OCI-LY1 (cell line): ENCODE measurements at regions not wholly inside any gene's neighbourhood (a gene's known extent, or its start where the extent isn't known, plus 50 kb on each side); places are given as distances from the start of the nearest gene placed in this dataset.

Experiments
- CTCF ChIP-seq: fragments of 200-600 bp; sonication (generic), shearing (Covaris generic); IDR thresholded peaks from 2 replicates; pipeline ENCODE4 v1.5.1; 2017; ENCODE audit warnings: mild to moderate bottlenecking, antibody characterized with exemption, low read length, moderate library complexity, mixed read lengths
- EZH2 ChIP-seq: fragments of 200-600 bp; sonication (generic), shearing (Covaris generic); IDR thresholded peaks from 2 replicates; pipeline ENCODE4 v1.8.0; 2017; ENCODE audit warnings: borderline replicate concordance, mixed run types, mild to moderate bottlenecking, antibody characterized with exemption, low read length, moderate library complexity, mixed read lengths

DNA sequence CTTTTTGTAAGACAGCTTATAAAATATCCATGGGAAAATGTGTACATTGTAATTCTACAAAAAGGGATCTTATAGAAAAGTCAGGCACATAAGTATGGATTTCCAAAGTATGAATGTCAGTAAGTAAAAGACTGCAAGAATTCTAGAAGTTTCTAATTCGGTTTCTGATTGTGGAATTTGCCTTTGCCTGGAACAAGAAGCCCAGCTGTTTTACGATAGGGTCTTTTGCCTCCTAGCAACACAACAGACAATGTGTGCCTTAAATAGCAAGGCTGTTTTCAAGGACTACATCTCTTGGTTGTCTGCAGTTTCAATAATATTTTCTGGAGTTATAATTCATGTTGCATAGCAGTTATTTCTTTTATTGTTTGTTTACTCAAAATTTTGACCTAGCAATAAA is 312.9 kb downstream of the MTX2 start:
- no peak for TF ChIP-seq CTCF
- no peak for TF ChIP-seq EZH2
